Transverse colon (tissue), 4 donors: ENCODE measurements at regions not wholly inside any gene's neighbourhood (a gene's known extent, or its start where the extent isn't known, plus 50 kb on each side); places are given as distances from the start of the nearest gene placed in this dataset.

Experiments used
- DNase-seq: peaks from one replicate; pipeline ENCODE4 v3.0.0-alpha.2; 2019
- H3K27ac ChIP-seq, 4 donors: fragments of 200-600 bp; sonication (generic); 2 replicates each; pipeline ENCODE4 v1.5.1; 2016 to 2018; ENCODE audit warnings: inconsistent platforms in 4 of 4
- H3K27me3 ChIP-seq: fragments of 200-600 bp; sonication (generic); 2 replicates; pipeline ENCODE4 v1.5.1; 2017; ENCODE audit warnings: inconsistent platforms
- H3K36me3 ChIP-seq, 4 donors: fragments of 200-600 bp; sonication (generic); 2 replicates each; pipeline ENCODE4 v1.5.1; 2017 to 2019; ENCODE audit warnings: inconsistent platforms in 4 of 4
- H3K4me1 ChIP-seq, 4 donors: fragments of 200-600 bp; sonication (generic); 2 replicates each; pipeline ENCODE4 v1.5.1; 2017 to 2020; ENCODE audit warnings: inconsistent platforms in 4 of 4
- H3K4me3 ChIP-seq, 4 donors: fragments of 200-600 bp; sonication (generic); 1 replicate in 1 of 4; 2 replicates in 3 of 4; pipeline versions ENCODE4 v1.5.1 to v1.6.1; 2017 to 2019; ENCODE audit warnings: inconsistent platforms in 4 of 4
- H3K9me3 ChIP-seq, 2 donors: fragments of 200-600 bp; sonication (generic); 2 replicates each; pipeline ENCODE4 v1.5.1; 2017 to 2019; ENCODE audit warnings: inconsistent platforms in 2 of 2
- CTCF ChIP-seq, 5 experiments: fragments of 200-600 bp in 3 of 5; fragments of 450-650 bp in 2 of 5; sonication (generic) in 3 of 5; IDR thresholded peaks; 1 replicate in 2 of 5; 2 replicates in 3 of 5; pipeline ENCODE4 v1.5.1; 2016 to 2017; ENCODE audit warnings: antibody characterized with exemption in 5 of 5, inconsistent platforms in 3 of 5, mild to moderate bottlenecking in 2 of 5, moderate library complexity in 1 of 5
- EP300 ChIP-seq: sonication (generic); formaldehyde crosslinking; IDR thresholded peaks from one replicate; pipeline ENCODE4 v1.6.1; 2017; ENCODE audit warnings: antibody characterized with exemption, low read depth
- POLR2A ChIP-seq: fragments of 450-650 bp; IDR thresholded peaks from one replicate; pipeline ENCODE4 v1.6.1; 2016; ENCODE audit warnings: antibody characterized with exemption, mild to moderate bottlenecking, moderate library complexity
- POLR2AphosphoS5 ChIP-seq, 3 donors: sonication (generic); formaldehyde crosslinking; IDR thresholded peaks; one replicate each; pipeline ENCODE4 v1.6.1; 2016; ENCODE audit warnings: antibody characterized with exemption in 3 of 3
- WGBS, 2 donors: methylation state at CpG; one replicate each; pipeline ENCODE4 v1.1.5; 2018; ENCODE audit warnings: low coverage in 1 of 2; 5-methylcytosine and 5-hydroxymethylcytosine counted together
- in situ Hi-C, 4 donors: fragments of 200-750 bp; cut with MboI; loops; one replicate each; pipeline versions ENCODE4 v1.15.0 to v1.15.1; 2017; ENCODE audit warnings: low sequenced_read_pairs in 3 of 4, low pct_ligation_motif_present in 1 of 4, low pct_unique_long_range_greater_than_20kb in 1 of 4
- intact Hi-C: fragments of 100-400 bp; cut with DNase I; formaldehyde crosslinking; loops from one replicate; pipeline ENCODE4 v1.15.1; 2023; ENCODE audit warnings: low total_unique reads

- in situ Hi-C loops (no loop called here), intact Hi-C loops (no loop called here)
- Histone ChIP-seq H3K9me3 (no peaks in the 10 kb centered on the region), H3K4me1 (no peaks in the 10 kb centered on the region), H3K27me3 (no peaks in the 10 kb centered on the region), H3K36me3 (no peaks in the 10 kb centered on the region), H3K4me3 (no peak overlapping the region), H3K27ac (no peak overlapping the region)
- no peak for DNase-seq
- TF ChIP-seq POLR2AphosphoS5 (IDR thresholded peaks at IDR 0.05): no peak
- WGBS, 2 donors: 74 to 79% methylated on average over 3 of the region's 3 CpGs
These were observed 171.1 kb upstream of the FGGY start for GRCh38 chr1:59125676-59126320.

GRCh38 chr1:59126366-59126765 is 170.5 kb upstream of the FGGY start:
- intact Hi-C loops: no loop called here
- Histone ChIP-seq H3K4me3 (no peak overlapping the region), H3K27me3 (no peaks in the 10 kb centered on the region), H3K27ac (no peak overlapping the region), H3K9me3 (no peaks in the 10 kb centered on the region), H3K4me1 (no peaks in the 10 kb centered on the region), H3K36me3 (no peaks in the 10 kb centered on the region)
- 100% methylated on average over 1 of the region's 1 CpG for WGBS, 2 donors
- in situ Hi-C loops: no loop called here
- DNase-seq: no peak
- TF ChIP-seq POLR2A: no peak
- no peak for TF ChIP-seq EP300
- no peak for TF ChIP-seq CTCF (IDR thresholded peaks at IDR 0.05)
- no peak for TF ChIP-seq POLR2AphosphoS5 (IDR thresholded peaks at IDR 0.05)

GRCh38 chr1:59128239-59128736 is 168.6 kb upstream of the FGGY start:
- Histone ChIP-seq H3K9me3 (no peaks in the 10 kb centered on the region), H3K4me3 (no peak overlapping the region), H3K36me3 (no peaks in the 10 kb centered on the region), H3K4me1 (no peaks in the 10 kb centered on the region), H3K27ac (no peak overlapping the region), H3K27me3 (no peaks in the 10 kb centered on the region)
- WGBS, 2 donors: 97 to 100% methylated on average over 1 of the region's 1 CpG
- TF ChIP-seq CTCF (IDR thresholded peaks at IDR 0.05) (no peak), EP300 (no peak), POLR2AphosphoS5 (IDR thresholded peaks at IDR 0.05) (no peak)
- in situ Hi-C loops (no loop called here), intact Hi-C loops (no loop called here)
- no peak for DNase-seq

- in situ Hi-C loops (no loop called here), intact Hi-C loops (no loop called here)
- Histone ChIP-seq H3K9me3 (no peaks in the 10 kb centered on the region), H3K36me3 (no peaks in the 10 kb centered on the region), H3K27ac (no peak overlapping the region), H3K4me3 (no peak overlapping the region), H3K27me3 (no peaks in the 10 kb centered on the region), H3K4me1 (no peaks in the 10 kb centered on the region)
- DNase-seq: no peak
- 79% methylated on average over 4 of the region's 4 CpGs; no CpG with 5 or more reads in 1 of the 2 donors for WGBS, 2 donors
- no peak for TF ChIP-seq EP300
- no peak for TF ChIP-seq POLR2A
- no peak for TF ChIP-seq POLR2AphosphoS5 (IDR thresholded peaks at IDR 0.05)
- no peak for TF ChIP-seq CTCF (IDR thresholded peaks at IDR 0.05)
These were observed 168.1 kb upstream of the FGGY start for GRCh38 chr1:59128784-59129227.

GRCh38 chr1:59132295-59132694 is 164.6 kb upstream of the FGGY start:
- H3K4me3 ChIP-seq: no peak overlapping the region
- no peaks in the 10 kb centered on the region for H3K4me1 ChIP-seq
- in situ Hi-C loops: no loop called here
- no peaks in the 10 kb centered on the region for H3K9me3 ChIP-seq
- no peak overlapping the region for H3K27ac ChIP-seq
- intact Hi-C loops: no loop called here
- DNase-seq: no peak
- WGBS, 2 donors: 70 to 93% methylated on average over 3 to 5 of the region's 5 CpGs
- no peak for TF ChIP-seq POLR2A
- no peak for TF ChIP-seq CTCF (IDR thresholded peaks at IDR 0.05)
- TF ChIP-seq EP300: no peak
- no peak for TF ChIP-seq POLR2AphosphoS5 (IDR thresholded peaks at IDR 0.05)
- H3K27me3 ChIP-seq: no peaks in the 10 kb centered on the region
- H3K36me3 ChIP-seq: no peaks in the 10 kb centered on the region
